H9 (cell line): ENCODE measurements at regions not wholly inside any gene's neighbourhood (a gene's known extent, or its start where the extent isn't known, plus 50 kb on each side); places are given as distances from the start of the nearest gene placed in this dataset.

ENCODE experiments used
- DNase-seq: peaks from one replicate; pipeline ENCODE4 v3.0.0-alpha.2; 2017
- H2AFZ ChIP-seq: one replicate; pipeline ENCODE4 v1.6.1; 2013; ENCODE audit warnings: mild to moderate bottlenecking, low read length, control low read depth, moderate library complexity
- H2AK5ac ChIP-seq: 2 replicates; pipeline ENCODE4 v1.6.1; 2013; ENCODE audit warnings: low read length, control low read depth, mixed read lengths; ENCODE audit not compliant: insufficient read length
- H2BK120ac ChIP-seq: one replicate; pipeline ENCODE4 v1.6.1; 2013; ENCODE audit warnings: low read depth, mild to moderate bottlenecking, low read length, control low read depth, inconsistent platforms; ENCODE audit not compliant: poor library complexity, severe bottlenecking
- H2BK12ac ChIP-seq: 2 replicates; pipeline ENCODE4 v1.6.1; 2013; ENCODE audit warnings: low read length, control low read depth, mixed read lengths, low read depth; ENCODE audit not compliant: insufficient read length
- H2BK15ac ChIP-seq: 2 replicates; pipeline ENCODE4 v1.6.1; 2013; ENCODE audit warnings: low read depth, low read length, control low read depth
- H2BK20ac ChIP-seq: one replicate; pipeline ENCODE4 v1.6.1; 2013; ENCODE audit warnings: low read depth, mild to moderate bottlenecking, low read length, control low read depth, inconsistent platforms; ENCODE audit not compliant: poor library complexity, severe bottlenecking
- H2BK5ac ChIP-seq: 2 replicates; pipeline ENCODE4 v1.6.1; 2013; ENCODE audit warnings: low read length, control low read depth, mixed read lengths; ENCODE audit not compliant: insufficient read length
- H3K14ac ChIP-seq: 2 replicates; pipeline ENCODE4 v1.6.1; 2013; ENCODE audit warnings: low read length, control low read depth; ENCODE audit not compliant: insufficient read depth
- H3K18ac ChIP-seq: 2 replicates; pipeline ENCODE4 v1.6.1; 2013; ENCODE audit warnings: low read depth, mild to moderate bottlenecking, mixed read lengths, low read length, control low read depth; ENCODE audit not compliant: insufficient read length
- H3K23ac ChIP-seq: 2 replicates; pipeline ENCODE4 v1.6.1; 2013; ENCODE audit warnings: low read length, control low read depth, mixed read lengths, low read depth; ENCODE audit not compliant: insufficient read length
- H3K23me2 ChIP-seq: 2 replicates; pipeline ENCODE4 v1.6.1; 2013; ENCODE audit warnings: low read depth, mild to moderate bottlenecking, mixed read lengths, low read length, control low read depth; ENCODE audit not compliant: insufficient read length, poor library complexity, severe bottlenecking
- H3K27ac ChIP-seq: 2 replicates; pipeline ENCODE4 v1.5.1; 2013; ENCODE audit warnings: low read length, control low read depth, mixed read lengths, low read depth; ENCODE audit not compliant: insufficient read length
- H3K27me3 ChIP-seq: 2 replicates; pipeline ENCODE4 v1.6.1; 2013; ENCODE audit warnings: low read length, control low read depth, inconsistent platforms; ENCODE audit not compliant: insufficient read depth
- H3K4ac ChIP-seq: 2 replicates; pipeline ENCODE4 v1.6.1; 2013; ENCODE audit warnings: low read depth, mild to moderate bottlenecking, control low read depth, inconsistent platforms, low read length, moderate library complexity
- H3K4me1 ChIP-seq: 2 replicates; pipeline ENCODE4 v1.6.1; 2013; ENCODE audit warnings: low read length, control low read depth, inconsistent platforms; ENCODE audit not compliant: insufficient read depth
- H3K4me2 ChIP-seq: 2 replicates; pipeline ENCODE4 v1.6.1; 2013; ENCODE audit warnings: low read length, control low read depth, mixed read lengths; ENCODE audit not compliant: insufficient read length, insufficient read depth
- H3K56ac ChIP-seq: 2 replicates; pipeline ENCODE4 v1.6.1; 2013; ENCODE audit warnings: low read depth, mild to moderate bottlenecking, mixed read lengths, low read length, control low read depth; ENCODE audit not compliant: insufficient read length
- H3K79me1 ChIP-seq: 2 replicates; pipeline ENCODE4 v1.6.1; 2013; ENCODE audit warnings: low read depth, mild to moderate bottlenecking, moderate library complexity, low read length, control low read depth, inconsistent platforms; ENCODE audit not compliant: insufficient read depth, poor library complexity, severe bottlenecking
- H3K79me2 ChIP-seq: 2 replicates; pipeline ENCODE4 v1.6.1; 2013; ENCODE audit warnings: low read length, control low read depth, inconsistent platforms; ENCODE audit not compliant: insufficient read depth
- H3K9ac ChIP-seq: 2 replicates; pipeline ENCODE4 v1.6.1; 2013; ENCODE audit warnings: low read length, control low read depth, mixed read lengths; ENCODE audit not compliant: insufficient read length; ENCODE audit errors: extremely low read depth
- H3K9me3 ChIP-seq: one replicate; pipeline ENCODE4 v1.6.1; 2013; ENCODE audit warnings: low read depth, low read length, inconsistent platforms; ENCODE audit not compliant: control insufficient read depth
- H3T11ph ChIP-seq: one replicate; pipeline ENCODE4 v1.6.1; 2013; ENCODE audit warnings: mild to moderate bottlenecking, low read length, control low read depth, inconsistent platforms
- H4K20me1 ChIP-seq: one replicate; pipeline ENCODE4 v1.6.1; 2013; ENCODE audit not compliant: control insufficient read depth, insufficient read length, insufficient read depth
- H4K5ac ChIP-seq: 2 replicates; pipeline ENCODE4 v1.6.1; 2013; ENCODE audit warnings: low read depth, mild to moderate bottlenecking, mixed read lengths, low read length, control low read depth; ENCODE audit not compliant: insufficient read length
- H4K8ac ChIP-seq: replicated peaks from 2 replicates; pipeline ENCODE4 v1.6.1; 2013; ENCODE audit warnings: low read length, control low read depth, mixed read lengths, low read depth; ENCODE audit not compliant: insufficient read length
- H4K91ac ChIP-seq: 2 replicates; pipeline ENCODE4 v1.6.1; 2013; ENCODE audit warnings: low read depth, mild to moderate bottlenecking, moderate library complexity, mixed read lengths, low read length, control low read depth; ENCODE audit not compliant: insufficient read length
- H3K27ac Mint-ChIP-seq, 3 experiments: 2 replicates in 2 of 3; 3 replicates in 1 of 3; pipeline ENCODE4 v1.8.0; 2020 to 2021; ENCODE audit warnings: mixed read lengths in 3 of 3, mild to moderate bottlenecking in 1 of 3, moderate library complexity in 1 of 3
- H3K27me3 Mint-ChIP-seq: 2 replicates; pipeline ENCODE4 v1.8.0; 2021; ENCODE audit warnings: low read depth, mild to moderate bottlenecking, moderate library complexity, mixed read lengths
- H3K36me3 Mint-ChIP-seq, 3 experiments: 2 replicates in 2 of 3; 3 replicates in 1 of 3; pipeline ENCODE4 v1.8.0; 2020 to 2021; ENCODE audit warnings: low read depth in 3 of 3, mixed read lengths in 3 of 3; ENCODE audit not compliant: insufficient read depth in 1 of 3
- H3K4me1 Mint-ChIP-seq, 2 experiments: 2 replicates each; pipeline ENCODE4 v1.8.0; 2020; ENCODE audit warnings: mixed read lengths in 2 of 2
- H3K4me3 Mint-ChIP-seq, 2 experiments: 2 replicates in 1 of 2; 3 replicates in 1 of 2; pipeline ENCODE4 v1.8.0; 2020 to 2021; ENCODE audit warnings: mild to moderate bottlenecking in 2 of 2, mixed read lengths in 2 of 2, moderate library complexity in 1 of 2
- H3K9me3 Mint-ChIP-seq, 2 experiments: 2 replicates in 1 of 2; 3 replicates in 1 of 2; pipeline ENCODE4 v1.8.0; 2020; ENCODE audit warnings: mild to moderate bottlenecking in 2 of 2, mixed read lengths in 2 of 2, moderate library complexity in 1 of 2
- CTCF ChIP-seq: fragments of 200-600 bp; sonication (generic); conservative IDR thresholded peaks from 3 replicates; pipeline ENCODE4 v1.8.0; 2021; ENCODE audit warnings: antibody characterized with exemption, mild to moderate bottlenecking
- WGBS: extraction: QIAGEN DNeasy Blood & Tissue Kit; methylation state at CpG from one replicate; pipeline ENCODE4 v1.1.7; 2013; ENCODE audit warnings: missing lambda C conversion rate, low lambda C conversion rate, mixed read lengths; ENCODE audit not compliant: insufficient read length; ENCODE audit errors: extremely low coverage; 5-methylcytosine and 5-hydroxymethylcytosine counted together

GRCh38 chr18:55031164-55031563 is 71.9 kb upstream of the CCDC68 start:
- H2AFZ ChIP-seq = no peak overlapping the region
- no peak overlapping the region for H4K5ac ChIP-seq
- H2AK5ac ChIP-seq = no peak overlapping the region
- no peaks in the 10 kb centered on the region for H3K9me3 ChIP-seq
- H3K36me3 Mint-ChIP-seq = no peaks in the 10 kb centered on the region
- no peak overlapping the region for H3K9ac ChIP-seq
- H3T11ph ChIP-seq = no peak overlapping the region
- peaks cover 8% of the 10 kb centered on the region in 2 experiments for H3K4me1 Mint-ChIP-seq
- H4K91ac ChIP-seq = no peak overlapping the region
- no peak overlapping the region for H2BK15ac ChIP-seq
- H3K4me3 Mint-ChIP-seq = no peak overlapping the region
- no peaks in the 10 kb centered on the region for H3K27me3 ChIP-seq
- H3K4ac ChIP-seq = no peak overlapping the region
- H3K14ac ChIP-seq = no peak overlapping the region
- H2BK20ac ChIP-seq = no peak overlapping the region
- no peak for TF ChIP-seq CTCF
- H4K20me1 ChIP-seq = no peaks in the 10 kb centered on the region
- no peaks in the 10 kb centered on the region for H3K79me1 ChIP-seq
- no peak overlapping the region for H3K23ac ChIP-seq
- H3K23me2 ChIP-seq = no peaks in the 10 kb centered on the region
- H3K4me1 ChIP-seq = no peaks in the 10 kb centered on the region
- no peaks in the 10 kb centered on the region for H3K27me3 Mint-ChIP-seq
- no peak for DNase-seq
- H3K27ac ChIP-seq = no peak overlapping the region
- no CpG with 5 or more reads among the region's 2 CpGs for WGBS
- no peaks in the 10 kb centered on the region for H3K9me3 Mint-ChIP-seq
- no peak overlapping the region for H3K18ac ChIP-seq
- no peaks in the 10 kb centered on the region for H3K79me2 ChIP-seq
- H2BK12ac ChIP-seq = no peak overlapping the region
- H2BK120ac ChIP-seq = no peak overlapping the region
- H3K56ac ChIP-seq = no peak overlapping the region
- no peak overlapping the region for H3K27ac Mint-ChIP-seq
- no peak overlapping the region for H4K8ac ChIP-seq
- H3K4me2 ChIP-seq = no peak overlapping the region
- no peak overlapping the region for H2BK5ac ChIP-seq
